IMR-90 (cell line): ENCODE measurements at regions not wholly inside any gene's neighbourhood (a gene's known extent, or its start where the extent isn't known, plus 50 kb on each side); places are given as distances from the start of the nearest gene placed in this dataset.

ENCODE experiments used
- ATAC-seq: fragments of 200-7000 bp; cut with Tn5 transposase; 2 replicates; pipeline ENCODE4 v1.9.1; 2020; ENCODE audit warnings: low read depth, mild to moderate bottlenecking, moderate library complexity
- BruUV-seq: library from RNA; stranded (reverse); fragments of 400-500 nt; replicated peaks from 2 replicates; lab custom pipeline; 2021; lab: Mats Ljungman, UMichigan
- CTCF ChIA-PET: fragments of 300-600 bp; formaldehyde crosslinking; extraction: SDS; loops from one replicate; lab custom pipeline; 2021; ENCODE audit warnings: antibody characterized with exemption; lab: Yijun Ruan, JAX
- POLR2A ChIA-PET: fragments of 300-600 bp; sonication (Branson Sonifier 250); formaldehyde crosslinking; loops from one replicate; lab custom pipeline; 2022; ENCODE audit warnings: antibody characterized with exemption; ENCODE audit not compliant: unreplicated experiment; lab: Charles Lee
- DNase-seq: peaks from one replicate; pipeline ENCODE4 v3.0.0; 2013
- H2AFZ ChIP-seq: replicated peaks from 2 replicates; pipeline ENCODE3; 2013; ENCODE audit warnings: low read length, mild to moderate bottlenecking; ENCODE audit not compliant: poor library complexity
- H2AK5ac ChIP-seq: 2 replicates; pipeline ENCODE4 v1.6.1; 2013; ENCODE audit warnings: low read depth, low read length, inconsistent platforms
- H2AK9ac ChIP-seq: replicated peaks from 2 replicates; pipeline ENCODE3; 2013; ENCODE audit warnings: mild to moderate bottlenecking, low read depth, low read length, moderate library complexity; ENCODE audit not compliant: poor library complexity
- H2BK120ac ChIP-seq: 2 replicates; pipeline ENCODE4 v1.6.1; 2013; ENCODE audit warnings: low read depth, low read length, inconsistent platforms
- H2BK15ac ChIP-seq: 3 replicates; pipeline ENCODE4 v1.6.1; 2013; ENCODE audit warnings: low read depth, low read length, inconsistent platforms
- H2BK20ac ChIP-seq: 2 replicates; pipeline ENCODE4 v1.6.1; 2013; ENCODE audit warnings: low read depth, mild to moderate bottlenecking, inconsistent platforms, low read length, moderate library complexity
- H2BK5ac ChIP-seq: 2 replicates; pipeline ENCODE4 v1.6.1; 2013; ENCODE audit warnings: mild to moderate bottlenecking, low read depth, low read length, inconsistent platforms; ENCODE audit not compliant: poor library complexity, severe bottlenecking
- H3K14ac ChIP-seq: replicated peaks from 2 replicates; pipeline ENCODE4 v1.6.1; 2013; ENCODE audit warnings: low read depth, low read length, inconsistent platforms
- H3K18ac ChIP-seq: 2 replicates; pipeline ENCODE4 v1.6.1; 2013; ENCODE audit warnings: low read depth, low read length, control low read depth
- H3K23ac ChIP-seq: 2 replicates; pipeline ENCODE4 v1.6.1; 2013; ENCODE audit warnings: low read depth, low read length, inconsistent platforms
- H3K27ac ChIP-seq: 2 replicates; pipeline ENCODE4 v1.5.1; 2013; ENCODE audit warnings: mild to moderate bottlenecking, control low read depth, low read length; ENCODE audit not compliant: insufficient read depth
- H3K27me3 ChIP-seq: 2 replicates; pipeline ENCODE4 v1.6.1; 2013; ENCODE audit warnings: low read length; ENCODE audit not compliant: control insufficient read depth, insufficient read depth
- H3K36me3 ChIP-seq: 2 replicates; pipeline ENCODE4 v1.6.1; 2013; ENCODE audit warnings: low read length, mixed read lengths; ENCODE audit not compliant: control insufficient read depth, insufficient read depth
- H3K4ac ChIP-seq: 2 replicates; pipeline ENCODE4 v1.6.1; 2013; ENCODE audit warnings: low read depth, low read length, inconsistent platforms
- H3K4me1 ChIP-seq: 2 replicates; pipeline ENCODE4 v1.6.1; 2013; ENCODE audit warnings: low read length, mixed read lengths; ENCODE audit not compliant: control insufficient read depth, insufficient read depth
- H3K4me2 ChIP-seq: 2 replicates; pipeline ENCODE4 v1.6.1; 2013; ENCODE audit warnings: low read depth, mild to moderate bottlenecking, control low read depth, low read length, moderate library complexity
- H3K4me3 ChIP-seq: 2 replicates; pipeline ENCODE4 v1.5.1; 2013; ENCODE audit warnings: low read depth, mild to moderate bottlenecking, control low read depth, low read length, moderate library complexity; ENCODE audit not compliant: insufficient read depth
- H3K56ac ChIP-seq: 2 replicates; pipeline ENCODE4 v1.6.1; 2013; ENCODE audit warnings: low read length, inconsistent platforms; ENCODE audit not compliant: insufficient read depth; ENCODE audit errors: extremely low read depth
- H3K79me1 ChIP-seq, 2 experiments: 2 replicates each; pipeline ENCODE4 v1.6.1; 2013; ENCODE audit warnings: low read length in 2 of 2, inconsistent platforms in 1 of 2, low read depth in 1 of 2
- H3K9ac ChIP-seq: 2 replicates; pipeline ENCODE4 v1.6.1; 2013; ENCODE audit warnings: low read depth, low read length, control low read depth
- H3K9me1 ChIP-seq: 2 replicates; pipeline ENCODE4 v1.6.1; 2013; ENCODE audit warnings: low read length, inconsistent platforms; ENCODE audit not compliant: insufficient read depth
- H3K9me3 ChIP-seq: 2 replicates; pipeline ENCODE4 v1.6.1; 2013; ENCODE audit warnings: low read length; ENCODE audit not compliant: control insufficient read depth, insufficient read depth
- H4K20me1 ChIP-seq: 2 replicates; pipeline ENCODE4 v1.6.1; 2013; ENCODE audit warnings: low read length, inconsistent platforms; ENCODE audit not compliant: insufficient read depth
- H4K5ac ChIP-seq: 2 replicates; pipeline ENCODE4 v1.6.1; 2013; ENCODE audit warnings: mild to moderate bottlenecking, low read depth, low read length, control low read depth
- H4K8ac ChIP-seq, 2 experiments: 2 replicates each; pipeline ENCODE4 v1.6.1; 2013; ENCODE audit warnings: low read depth in 2 of 2, low read length in 2 of 2, control low read depth in 1 of 2, inconsistent platforms in 1 of 2
- H4K91ac ChIP-seq: 2 replicates; pipeline ENCODE4 v1.6.1; 2013; ENCODE audit warnings: low read depth, low read length, inconsistent platforms; ENCODE audit not compliant: insufficient read depth
- CHD1 ChIP-seq: IDR thresholded peaks from 2 replicates; pipeline ENCODE4 v1.6.1; 2012; ENCODE audit warnings: low read depth, low read length, improper control_type of control experiment
- MAZ ChIP-seq: IDR thresholded peaks from 2 replicates; pipeline ENCODE4 v1.6.1; 2012; ENCODE audit warnings: low read depth, mild to moderate bottlenecking, low read length, improper control_type of control experiment, moderate library complexity, borderline replicate concordance
- MXI1 ChIP-seq: IDR thresholded peaks from 2 replicates; pipeline ENCODE4 v1.6.1; 2012; ENCODE audit warnings: low read depth, mild to moderate bottlenecking, low read length, moderate library complexity, borderline replicate concordance
- WGBS, 2 experiments: methylation state at CpG; one replicate each; pipeline versions ENCODE4 v1.1.5 to v1.1.7; 2013; ENCODE audit warnings: missing lambda C conversion rate in 2 of 2; ENCODE audit not compliant: insufficient read length in 1 of 2; ENCODE audit errors: extremely low coverage in 2 of 2; 5-methylcytosine and 5-hydroxymethylcytosine counted together
- dilution Hi-C: fragments of 300-500 bp; cut with HindIII; formaldehyde crosslinking; loops from one replicate; pipeline ENCODE4 v1.14.3; 2018; ENCODE audit warnings: low sequenced_read_pairs; ENCODE audit not compliant: unreplicated experiment
- in situ Hi-C: fragments of 300-500 bp; cut with MboI; formaldehyde crosslinking; loops from 3 replicates; pipeline ENCODE4 v1.14.3; 2019; ENCODE audit warnings: low sequenced_read_pairs, inconsistent platforms, mixed read lengths
- intact Hi-C: fragments of 100-400 bp; cut with micrococcal nuclease; formaldehyde crosslinking; loops from 2 replicates; pipeline ENCODE4 v1.10.0; 2022

DNA sequence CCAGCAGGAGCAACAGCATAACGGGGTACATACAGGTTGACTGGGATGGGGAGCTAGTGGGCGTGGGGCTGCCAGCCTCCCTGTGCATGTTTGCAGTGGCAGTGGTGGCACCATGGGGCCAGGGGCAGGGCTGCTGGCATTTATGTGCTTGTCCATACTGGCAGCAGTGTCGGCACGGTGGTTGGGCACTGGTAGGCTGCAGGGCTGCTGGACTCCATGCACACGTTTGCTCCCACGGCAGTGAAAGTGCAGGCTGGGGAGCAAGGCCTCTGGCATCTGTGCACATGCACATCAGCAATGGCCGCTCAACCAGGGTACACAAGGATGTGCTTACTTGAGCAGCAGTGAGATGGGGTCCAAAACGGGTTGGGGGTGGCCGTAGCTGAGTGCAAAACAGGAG lies 159.5 kb upstream of the KHDRBS2 start:
- Histone ChIP-seq H2BK20ac (no peak overlapping the region), H2AFZ (no peak overlapping the region), H3K4me3 (no peak overlapping the region), H2AK9ac (no peak overlapping the region), H3K4ac (no peak overlapping the region), H3K4me1 (no peaks in the 10 kb centered on the region), H3K56ac (no peak overlapping the region), H3K27ac (no peak overlapping the region), H3K9me1 (no peaks in the 10 kb centered on the region), H4K8ac (no peak overlapping the region), H4K91ac (no peak overlapping the region), H2BK120ac (no peak overlapping the region), H2BK15ac (no peak overlapping the region), H4K5ac (no peak overlapping the region), H2AK5ac (no peak overlapping the region), H3K36me3 (no peaks in the 10 kb centered on the region), H4K20me1 (no peaks in the 10 kb centered on the region), H3K27me3 (no peaks in the 10 kb centered on the region), H3K18ac (no peak overlapping the region), H3K4me2 (no peak overlapping the region), H3K79me1 (no peaks in the 10 kb centered on the region), H2BK5ac (no peak overlapping the region), H3K9ac (no peak overlapping the region), H3K23ac (no peak overlapping the region), H3K14ac (no peak overlapping the region), H3K9me3 (peaks cover 11% of the 10 kb centered on the region)
- WGBS, 2 experiments = 62% methylated on average over 5 of the region's 9 CpGs; no CpG with 5 or more reads in 1 of the 2 experiments
- POLR2A ChIA-PET = no interaction called here
- CTCF ChIA-PET = no interaction called here
- dilution Hi-C loops = no loop called here
- no TSS peak for BruUV-seq
- DNase-seq = no peak
- in situ Hi-C loops = no loop called here
- intact Hi-C loops = no loop called here
- no peak for ATAC-seq
- TF ChIP-seq MAZ (no peak), CHD1 (no peak), MXI1 (no peak)
